22Rv1 (cell line): ENCODE measurements at regions not wholly inside any gene's neighbourhood (a gene's known extent, or its start where the extent isn't known, plus 50 kb on each side); places are given as distances from the start of the nearest gene placed in this dataset.

ENCODE experiments used
- ZFX ChIP-seq: fragments of 450-650 bp; IDR thresholded peaks from 2 replicates; pipeline ENCODE4 v1.6.1; 2017; ENCODE audit warnings: antibody characterized with exemption, borderline replicate concordance
- TF ChIP-seq, protein P1 (sequence below): fragments of 450-650 bp; IDR thresholded peaks from 2 replicates; pipeline ENCODE4 v1.5.1; 2017; ENCODE audit warnings: mild to moderate bottlenecking

DNA sequence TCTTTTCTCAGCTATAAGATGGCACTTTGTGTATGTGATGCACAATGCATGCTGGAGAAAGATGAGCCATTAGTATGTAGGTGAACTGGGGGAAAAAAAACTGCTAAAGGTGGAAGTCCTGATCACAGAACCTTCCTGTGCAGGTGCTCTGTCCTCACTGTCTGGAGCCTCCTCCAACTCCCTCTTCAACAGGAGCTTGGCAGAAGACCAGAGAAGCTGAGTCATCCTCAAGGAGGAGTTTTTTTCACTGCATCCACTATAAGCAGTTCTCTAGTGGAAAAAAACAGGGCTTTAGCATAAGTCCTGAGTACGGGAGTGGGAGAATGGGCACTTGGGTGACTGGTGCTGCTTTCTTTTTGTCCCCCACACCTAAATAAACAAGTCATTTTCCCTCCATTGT lies 168.4 kb upstream of the CADPS start:
- TF ChIP-seq, protein P1, sequence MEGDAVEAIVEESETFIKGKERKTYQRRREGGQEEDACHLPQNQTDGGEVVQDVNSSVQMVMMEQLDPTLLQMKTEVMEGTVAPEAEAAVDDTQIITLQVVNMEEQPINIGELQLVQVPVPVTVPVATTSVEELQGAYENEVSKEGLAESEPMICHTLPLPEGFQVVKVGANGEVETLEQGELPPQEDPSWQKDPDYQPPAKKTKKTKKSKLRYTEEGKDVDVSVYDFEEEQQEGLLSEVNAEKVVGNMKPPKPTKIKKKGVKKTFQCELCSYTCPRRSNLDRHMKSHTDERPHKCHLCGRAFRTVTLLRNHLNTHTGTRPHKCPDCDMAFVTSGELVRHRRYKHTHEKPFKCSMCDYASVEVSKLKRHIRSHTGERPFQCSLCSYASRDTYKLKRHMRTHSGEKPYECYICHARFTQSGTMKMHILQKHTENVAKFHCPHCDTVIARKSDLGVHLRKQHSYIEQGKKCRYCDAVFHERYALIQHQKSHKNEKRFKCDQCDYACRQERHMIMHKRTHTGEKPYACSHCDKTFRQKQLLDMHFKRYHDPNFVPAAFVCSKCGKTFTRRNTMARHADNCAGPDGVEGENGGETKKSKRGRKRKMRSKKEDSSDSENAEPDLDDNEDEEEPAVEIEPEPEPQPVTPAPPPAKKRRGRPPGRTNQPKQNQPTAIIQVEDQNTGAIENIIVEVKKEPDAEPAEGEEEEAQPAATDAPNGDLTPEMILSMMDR, result no peak
- no peak for TF ChIP-seq ZFX
